ENCODE measurements at regions not wholly inside any gene's neighbourhood (a gene's known extent, or its start where the extent isn't known, plus 50 kb on each side); places are given as distances from the start of the nearest gene placed in this dataset.

- TF ChIP-seq CTCF (IDR thresholded peaks at IDR 0.05) (no peak), EP300 (IDR thresholded peaks at IDR 0.05) (no peak)
Measured at GRCh38 chr4:24137671-24138601, 248.1 kb upstream of the PPARGC1A start.

Measured in ovary (tissue), 3 donors.